ENCODE measurements at regions not wholly inside any gene's neighbourhood (a gene's known extent, or its start where the extent isn't known, plus 50 kb on each side); places are given as distances from the start of the nearest gene placed in this dataset.

DNA sequence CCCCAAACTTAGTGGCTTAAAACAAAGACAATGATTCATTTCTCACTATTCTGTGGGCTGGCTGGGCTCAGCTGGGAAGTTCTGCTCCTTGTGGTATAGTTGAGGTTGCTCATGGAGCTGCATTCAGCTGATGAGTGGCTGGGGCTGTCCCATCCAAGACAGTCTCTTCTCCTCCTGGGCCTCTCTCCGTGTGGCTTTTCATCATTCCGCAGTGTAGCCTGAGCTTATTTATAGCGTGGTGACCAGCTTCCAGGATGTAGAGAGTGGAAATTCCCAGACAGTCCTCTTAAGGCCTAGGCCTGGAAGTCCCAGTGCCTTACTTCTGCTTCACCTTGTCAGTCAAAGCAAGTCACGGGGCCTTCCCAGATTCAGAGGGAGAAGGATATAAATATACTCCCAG, 136.7 kb upstream of the DAZL start:
- TF ChIP-seq, protein P1, sequence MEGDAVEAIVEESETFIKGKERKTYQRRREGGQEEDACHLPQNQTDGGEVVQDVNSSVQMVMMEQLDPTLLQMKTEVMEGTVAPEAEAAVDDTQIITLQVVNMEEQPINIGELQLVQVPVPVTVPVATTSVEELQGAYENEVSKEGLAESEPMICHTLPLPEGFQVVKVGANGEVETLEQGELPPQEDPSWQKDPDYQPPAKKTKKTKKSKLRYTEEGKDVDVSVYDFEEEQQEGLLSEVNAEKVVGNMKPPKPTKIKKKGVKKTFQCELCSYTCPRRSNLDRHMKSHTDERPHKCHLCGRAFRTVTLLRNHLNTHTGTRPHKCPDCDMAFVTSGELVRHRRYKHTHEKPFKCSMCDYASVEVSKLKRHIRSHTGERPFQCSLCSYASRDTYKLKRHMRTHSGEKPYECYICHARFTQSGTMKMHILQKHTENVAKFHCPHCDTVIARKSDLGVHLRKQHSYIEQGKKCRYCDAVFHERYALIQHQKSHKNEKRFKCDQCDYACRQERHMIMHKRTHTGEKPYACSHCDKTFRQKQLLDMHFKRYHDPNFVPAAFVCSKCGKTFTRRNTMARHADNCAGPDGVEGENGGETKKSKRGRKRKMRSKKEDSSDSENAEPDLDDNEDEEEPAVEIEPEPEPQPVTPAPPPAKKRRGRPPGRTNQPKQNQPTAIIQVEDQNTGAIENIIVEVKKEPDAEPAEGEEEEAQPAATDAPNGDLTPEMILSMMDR (conservative IDR thresholded peaks at IDR 0.05 in 1 of 2, IDR thresholded peaks at IDR 0.05 in 1 of 2; ENCODE audit: extremely low read depth in 1 of 2, insufficient read depth in 1 of 2, low read depth in 1 of 2, low read length in 2 of 2): no peak
- no peak for TF ChIP-seq EZH2 (IDR thresholded peaks at IDR 0.05; ENCODE audit: borderline replicate concordance, low read length)

Measured in mammary epithelial cell (primary cell).